ENCODE measurements at regions not wholly inside any gene's neighbourhood (a gene's known extent, or its start where the extent isn't known, plus 50 kb on each side); places are given as distances from the start of the nearest gene placed in this dataset.
"Not testable (repeated sequence)": the region's sequence is repeated elsewhere in the genome, so short reads cannot be mapped to it uniquely, and the experiment has no call there.

DNA sequence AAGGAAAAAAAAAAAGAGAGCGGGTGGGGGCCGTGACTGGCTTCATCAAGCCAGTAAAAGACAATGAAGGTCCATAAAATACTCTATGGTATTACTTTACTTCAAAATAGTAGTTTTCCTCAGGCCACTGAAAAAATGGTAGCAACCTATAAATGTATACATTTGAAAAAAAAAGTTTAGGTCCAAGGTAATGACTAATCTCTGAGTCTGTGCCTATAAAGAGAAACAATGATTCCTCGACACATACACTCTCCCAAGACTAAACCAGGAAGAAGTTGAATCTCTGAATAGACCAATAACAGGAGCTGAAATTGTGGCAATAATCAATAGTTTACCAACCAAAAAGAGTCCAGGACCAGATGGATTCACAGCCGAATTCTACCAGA lies 84.5 kb upstream of the SIRPG start:
- not testable (repeated sequence) for DNase-seq

DNA sequence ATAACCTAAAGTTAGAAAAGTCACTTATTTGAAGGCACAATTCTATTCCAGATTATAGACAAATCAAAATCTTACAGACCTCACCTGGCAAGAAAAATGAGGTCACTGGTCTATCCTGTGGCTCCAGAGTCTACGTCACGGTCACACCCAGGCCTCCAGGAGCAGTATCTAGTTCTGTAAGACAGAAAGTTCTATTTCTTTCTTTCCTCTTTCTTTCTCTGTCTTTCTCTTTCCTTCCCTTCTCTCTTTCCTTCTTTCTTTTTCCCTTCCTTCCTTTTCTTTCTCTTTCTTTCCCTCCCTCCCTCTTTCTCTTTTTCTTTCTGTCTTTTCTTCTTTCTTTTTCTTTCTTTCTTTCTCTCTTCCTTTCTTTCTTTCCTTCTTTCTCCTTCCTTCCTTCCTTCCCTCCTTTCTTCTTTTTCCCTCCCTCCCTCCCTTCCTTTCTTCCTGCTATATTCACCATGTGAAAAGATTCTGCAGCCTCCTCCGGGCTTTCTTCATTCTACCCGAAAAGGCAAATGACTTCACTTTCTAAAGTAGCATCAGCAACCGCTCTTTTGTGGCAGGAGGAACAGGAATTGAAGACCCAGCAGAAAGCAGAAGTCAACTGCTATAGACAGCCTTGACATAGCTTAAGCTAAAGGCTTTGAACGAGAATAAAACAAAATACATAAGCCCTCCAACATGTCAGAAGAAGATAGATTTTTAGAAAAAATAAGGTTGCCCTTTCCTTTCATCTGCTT lies 83.9 kb upstream of the SIRPG start:
- no peak for DNase-seq

DNA sequence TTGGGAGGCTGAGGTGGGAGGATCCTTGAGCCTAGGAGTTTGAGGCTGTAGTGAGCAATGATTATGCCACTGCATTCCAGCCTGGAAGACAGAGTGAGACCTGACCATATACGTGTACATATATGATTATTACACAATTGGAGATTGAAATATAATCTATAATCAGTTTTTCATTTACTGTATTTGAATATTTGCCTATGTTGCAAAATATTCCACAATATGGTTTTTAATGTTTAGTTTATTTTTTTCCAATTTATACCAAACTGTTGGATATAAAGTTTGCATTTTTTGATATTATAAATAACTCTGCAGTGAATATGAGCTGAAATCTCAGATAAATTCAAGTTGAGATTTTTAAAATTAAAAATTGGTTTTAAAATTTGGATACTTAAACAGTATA lies 79.6 kb upstream of the SIRPG start:
- no peak for DNase-seq

DNA sequence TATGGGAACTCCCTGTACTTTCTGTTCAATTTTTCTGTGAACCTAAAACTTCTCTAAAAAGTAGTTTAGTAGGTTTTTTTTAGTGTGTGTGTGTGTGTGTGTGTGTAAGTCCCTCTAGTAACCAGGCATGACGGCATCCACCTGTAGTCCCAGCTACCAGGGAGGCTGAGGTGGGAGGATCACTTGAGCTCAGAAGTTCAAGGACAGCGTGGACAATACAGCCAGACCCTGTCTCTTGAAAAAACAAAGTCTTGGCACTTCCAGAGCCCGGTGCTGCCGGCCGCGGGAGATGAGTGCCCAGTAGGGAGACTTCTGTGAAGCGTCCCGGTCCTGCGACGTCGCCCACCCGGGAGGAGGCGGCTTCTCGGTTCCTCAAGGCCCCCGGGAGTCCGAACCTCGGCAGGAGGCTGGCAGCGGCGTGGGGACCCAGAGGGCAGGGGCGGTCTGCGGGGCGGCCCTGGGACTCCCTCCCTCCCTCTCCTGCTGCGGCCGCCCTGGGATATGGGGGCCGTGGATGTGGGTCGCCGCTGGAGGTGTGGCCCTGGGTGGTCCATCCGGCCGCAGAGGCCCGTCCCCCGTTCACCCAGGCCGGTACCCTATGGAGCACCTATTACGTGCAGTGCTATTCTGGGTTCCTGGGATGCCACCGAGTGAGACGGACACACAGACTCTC lies 78.0 kb upstream of the SIRPG start:
- DNase-seq, result no peak

DNA sequence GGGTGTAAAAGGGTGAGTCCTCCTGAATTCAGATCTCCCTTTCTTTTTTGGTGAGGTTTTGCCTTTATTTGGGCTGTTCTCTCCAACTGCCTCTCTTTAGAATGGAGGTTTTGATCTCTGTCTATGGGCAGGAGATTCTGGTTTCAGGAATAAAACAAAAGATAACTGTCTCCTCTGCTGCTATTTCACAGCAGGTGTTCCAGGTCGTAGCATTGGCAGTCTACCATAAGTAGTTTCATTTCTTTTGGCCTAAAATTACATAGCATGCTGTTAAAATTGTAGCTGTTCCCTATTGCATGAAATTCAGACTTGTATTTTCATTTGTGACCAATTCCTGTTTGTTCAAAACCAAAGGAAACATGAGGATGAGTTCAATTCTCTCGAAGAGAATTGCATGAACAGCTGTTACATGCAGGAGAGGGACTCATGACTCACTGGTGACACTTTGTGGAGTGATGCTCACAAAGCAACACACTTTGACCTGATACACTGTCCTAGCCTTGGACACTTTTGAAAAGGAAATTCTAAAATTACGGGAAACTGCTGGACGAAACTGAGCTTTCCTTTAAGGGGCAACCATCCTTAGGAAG lies 76.8 kb upstream of the SIRPG start:
- DNase-seq, result no peak

DNA sequence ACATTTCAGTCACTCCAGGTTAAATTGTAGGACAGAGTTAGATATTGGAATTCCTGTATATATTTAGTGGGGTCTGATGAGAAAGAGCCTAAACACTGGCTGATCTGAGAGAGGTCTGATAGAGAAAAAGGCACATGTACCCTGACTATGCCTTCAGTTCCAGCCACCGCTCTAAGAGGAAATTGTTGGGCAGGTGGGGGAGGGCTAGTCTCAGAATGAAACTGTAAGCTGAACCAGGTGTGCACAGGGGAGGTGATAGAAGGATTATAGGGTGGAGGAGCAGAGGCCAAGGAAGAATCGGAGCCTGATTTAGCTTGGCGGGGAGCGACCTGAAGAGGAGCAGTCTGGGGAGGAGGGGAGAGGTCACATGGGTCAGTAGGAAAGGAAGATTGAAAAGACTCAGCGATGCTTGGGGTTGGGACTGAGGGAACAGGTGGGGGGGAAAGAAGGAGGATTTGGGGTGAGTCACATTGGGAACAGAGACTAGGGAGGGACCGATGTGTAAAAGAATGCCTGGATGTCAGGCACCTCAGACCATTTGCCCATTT lies 74.3 kb upstream of the SIRPG start:
- DNase-seq, result not testable (repeated sequence)

DNA sequence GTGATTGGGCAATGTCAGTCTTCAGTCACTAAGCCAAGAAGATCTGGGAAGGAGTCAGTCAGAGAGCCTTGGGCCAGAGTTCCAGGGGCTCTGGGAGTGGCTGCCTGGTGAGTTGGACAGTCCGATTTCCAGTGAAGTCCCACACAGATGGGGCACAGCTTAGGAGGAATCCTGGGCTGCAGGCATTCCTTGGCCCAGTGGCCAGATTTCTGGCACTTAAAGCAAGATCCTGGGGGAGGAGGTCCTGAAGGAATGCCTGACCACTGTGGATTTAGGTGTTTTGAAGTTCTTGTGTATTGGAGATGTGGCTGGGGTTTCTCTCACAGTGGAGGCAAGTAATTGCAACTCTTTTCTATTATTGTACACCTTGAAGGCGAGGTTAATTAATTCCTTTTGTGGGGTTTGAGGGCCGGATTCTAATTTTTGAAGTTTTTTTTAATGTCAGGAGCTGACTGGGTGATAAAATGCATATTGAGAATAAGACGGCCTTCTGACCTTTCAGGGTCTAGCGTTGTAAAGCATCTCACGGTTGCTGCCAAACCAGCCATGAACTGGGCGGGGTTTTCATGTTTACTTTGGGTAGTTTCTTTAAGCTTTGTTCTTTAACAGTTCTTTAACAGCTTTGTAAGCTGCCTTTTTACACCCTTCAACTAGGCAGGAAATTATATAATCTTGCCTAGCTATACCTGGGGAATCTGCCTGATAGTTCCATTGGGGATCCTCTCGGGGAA lies 73.6 kb upstream of the SIRPG start:
- DNase-seq, result not testable (repeated sequence)

DNA sequence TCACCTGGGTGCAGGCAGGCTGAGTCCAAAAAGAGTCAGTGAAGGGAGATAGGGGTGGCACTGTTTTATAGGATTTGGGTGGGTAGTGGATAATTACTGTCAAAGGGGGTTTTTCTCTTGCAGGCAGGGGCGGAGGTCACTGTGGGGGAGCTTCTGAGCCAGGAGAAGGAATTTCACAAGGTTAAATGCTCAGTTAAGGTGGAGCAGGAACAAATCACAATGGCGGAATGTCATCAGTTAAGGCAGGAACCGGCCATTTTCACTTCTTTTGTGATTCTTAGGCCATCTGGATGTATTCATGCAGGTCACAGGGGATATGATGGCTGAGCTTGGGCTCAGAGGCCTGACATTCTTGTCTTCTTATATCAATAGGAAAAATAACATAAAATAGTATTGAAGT lies 69.7 kb upstream of the SIRPG start:
- DNase-seq, result not testable (repeated sequence)

DNA sequence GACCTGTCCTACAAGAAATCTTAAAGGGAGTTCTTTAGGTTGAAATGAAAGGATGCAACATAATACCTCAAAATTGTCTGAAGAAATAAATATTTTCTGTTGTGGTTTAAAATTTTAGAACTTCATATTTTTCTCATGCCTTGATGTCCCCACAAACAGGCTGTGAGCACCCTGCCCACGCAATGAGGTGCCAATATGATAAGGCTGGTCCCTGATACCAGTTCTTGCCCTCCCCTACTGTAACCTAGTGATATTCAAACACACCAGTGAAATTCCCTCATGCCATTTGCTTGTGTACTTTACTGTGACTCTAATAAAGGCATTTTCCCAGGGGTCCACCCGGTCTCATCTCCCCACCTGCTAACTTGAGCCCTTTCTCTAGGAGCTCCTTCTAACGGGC lies 67.3 kb upstream of the SIRPG start:
- no peak for DNase-seq

DNA sequence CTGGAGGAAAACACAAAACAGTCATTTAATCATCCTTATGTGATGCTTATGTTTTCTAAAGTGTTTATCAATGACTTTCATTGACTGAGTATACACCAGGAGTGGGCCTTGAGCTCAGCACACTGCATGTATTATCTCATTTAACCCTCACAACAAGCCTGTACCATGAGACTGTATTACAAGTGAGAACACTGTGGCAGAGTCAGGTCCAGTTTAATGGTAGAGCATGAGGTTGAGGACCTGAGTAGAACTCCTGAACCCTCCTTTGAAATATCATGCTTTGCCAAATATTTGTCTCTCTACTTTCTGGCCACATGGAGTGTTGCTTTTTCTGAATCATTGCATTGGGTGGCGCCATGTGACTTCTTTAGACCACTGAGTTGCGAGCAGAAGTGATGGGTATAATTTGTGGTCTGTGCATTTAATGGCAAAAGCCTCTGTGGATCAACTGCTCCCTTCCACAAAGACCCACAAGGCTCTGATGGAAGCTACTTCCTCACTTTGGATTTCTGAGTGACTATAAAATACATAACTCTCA lies 65.0 kb upstream of the SIRPG start:
- DNase-seq, result no peak

DNA sequence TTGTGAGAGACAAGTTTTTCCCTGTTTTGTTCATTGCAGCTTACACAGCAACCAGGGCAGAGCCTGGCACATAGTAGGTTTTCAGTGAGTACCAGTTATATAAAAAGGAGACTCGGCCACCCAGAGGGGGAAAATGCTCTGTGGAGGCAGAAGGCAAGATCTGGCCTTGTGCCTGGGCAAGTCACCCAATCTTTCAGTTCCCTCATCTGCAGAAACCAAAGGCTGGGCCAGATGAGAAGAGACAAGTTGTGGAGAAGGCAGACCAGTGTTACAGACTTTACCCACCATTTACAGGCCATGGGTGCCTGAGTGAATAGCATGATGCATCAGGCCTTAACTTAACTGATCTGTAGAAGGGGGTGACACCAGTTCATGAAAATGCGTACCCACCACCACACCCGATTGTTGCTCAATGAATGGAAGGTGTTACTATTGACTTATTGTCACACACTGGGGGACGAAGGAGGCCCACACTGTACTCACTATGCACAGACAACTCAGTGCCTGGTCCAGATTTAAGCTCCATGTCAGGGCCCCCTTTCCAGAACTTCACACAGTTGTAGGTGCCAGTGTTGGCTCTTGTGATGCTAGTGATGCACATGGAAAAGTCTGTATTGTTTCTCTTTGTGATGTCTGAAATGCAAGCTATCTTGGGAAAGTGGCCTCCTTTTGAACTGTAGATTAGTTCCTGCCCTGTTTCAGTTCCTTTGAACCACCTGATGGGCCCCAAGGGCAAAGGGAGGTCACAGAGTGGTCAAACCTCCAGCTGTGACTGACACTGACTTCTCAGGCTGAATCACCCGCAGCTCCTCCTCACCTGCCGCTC lies 64.3 kb upstream of the SIRPG start:
- no peak for DNase-seq

DNA sequence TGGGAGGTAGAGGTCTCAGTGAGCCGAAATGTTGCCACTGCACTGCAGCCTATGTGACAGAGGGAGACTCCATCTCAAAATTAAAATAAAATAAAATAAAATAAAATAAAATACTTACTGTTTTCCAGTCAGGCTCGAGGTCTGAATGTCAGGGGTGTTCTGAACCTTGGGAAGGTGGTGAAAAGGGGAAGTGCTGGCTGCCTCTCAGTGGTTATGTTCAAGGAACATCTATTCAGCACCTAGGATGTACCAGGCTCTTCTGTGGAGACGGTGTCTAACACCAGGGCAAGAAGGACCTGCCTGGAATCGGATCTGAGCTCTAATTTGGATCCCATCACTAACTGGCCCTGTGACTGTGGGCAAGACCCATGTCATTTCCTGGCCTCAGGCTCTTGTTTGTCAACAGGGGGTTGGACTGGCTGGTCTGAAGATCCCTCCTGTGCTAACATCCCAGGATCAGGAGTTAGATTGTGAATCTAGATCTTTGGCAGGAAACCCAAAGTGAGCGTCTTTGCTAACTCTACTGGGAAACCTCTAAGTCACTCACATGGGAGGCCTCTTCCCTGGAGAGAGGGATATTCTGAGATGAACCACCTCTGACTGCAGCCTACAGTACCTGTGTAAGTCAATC lies 63.4 kb upstream of the SIRPG start:
- no peak for DNase-seq

DNA sequence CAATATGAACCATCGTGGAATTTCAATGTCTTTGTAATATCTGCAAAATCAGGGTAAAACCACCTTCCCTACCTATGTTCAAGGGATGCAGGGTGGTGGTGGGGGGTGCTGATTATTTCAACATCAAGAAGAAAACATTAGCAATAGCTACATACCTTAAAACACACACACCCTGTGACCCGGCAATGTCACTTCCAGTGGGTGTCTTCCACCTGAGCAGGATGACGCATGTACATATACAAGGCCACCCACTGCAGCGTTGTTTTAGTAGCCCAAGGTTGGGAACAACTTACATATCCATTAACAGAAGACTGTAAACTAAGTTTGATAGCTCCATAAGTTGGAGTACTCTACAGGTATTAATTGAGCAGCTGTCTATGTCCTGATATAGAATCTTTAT lies 62.6 kb upstream of the SIRPG start:
- no peak for DNase-seq

DNA sequence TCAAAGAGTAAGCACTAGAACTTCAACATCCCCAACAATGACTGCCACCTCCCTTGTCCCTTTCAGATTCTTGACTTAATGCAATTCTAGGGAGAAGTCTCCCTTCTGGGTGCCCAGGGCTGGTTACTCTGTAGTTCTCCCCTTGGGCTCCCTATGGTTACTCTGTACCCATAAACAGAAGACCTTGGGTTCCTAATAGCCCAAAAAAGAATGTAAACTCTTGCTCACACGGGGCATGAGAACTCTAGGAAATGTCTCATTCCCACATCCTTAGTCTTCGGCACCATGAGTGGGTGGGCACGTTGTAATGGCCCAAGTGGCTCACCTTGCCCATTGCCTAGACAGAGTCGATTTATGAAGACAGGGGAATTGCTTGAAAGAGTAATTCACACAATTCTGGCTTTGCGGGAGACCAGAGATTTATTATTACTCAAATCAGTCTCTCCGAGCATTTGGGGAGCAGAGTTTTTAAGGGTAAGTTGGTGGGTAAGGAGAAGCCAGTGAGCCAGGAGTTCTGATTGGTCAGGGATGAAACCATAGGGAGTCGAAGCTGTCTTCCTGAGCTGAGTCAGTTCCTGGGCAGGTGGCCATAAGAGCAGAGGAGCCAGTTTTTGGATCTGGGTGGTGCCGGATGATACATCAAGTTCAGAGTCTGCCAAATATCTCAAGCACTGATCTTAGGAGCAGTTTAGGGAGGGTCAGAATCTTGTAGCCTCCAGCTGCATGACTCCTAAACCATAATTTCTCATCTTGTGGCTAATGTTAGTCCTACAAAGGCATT lies 61.2 kb upstream of the SIRPG start:
- DNase-seq, result no peak

DNA sequence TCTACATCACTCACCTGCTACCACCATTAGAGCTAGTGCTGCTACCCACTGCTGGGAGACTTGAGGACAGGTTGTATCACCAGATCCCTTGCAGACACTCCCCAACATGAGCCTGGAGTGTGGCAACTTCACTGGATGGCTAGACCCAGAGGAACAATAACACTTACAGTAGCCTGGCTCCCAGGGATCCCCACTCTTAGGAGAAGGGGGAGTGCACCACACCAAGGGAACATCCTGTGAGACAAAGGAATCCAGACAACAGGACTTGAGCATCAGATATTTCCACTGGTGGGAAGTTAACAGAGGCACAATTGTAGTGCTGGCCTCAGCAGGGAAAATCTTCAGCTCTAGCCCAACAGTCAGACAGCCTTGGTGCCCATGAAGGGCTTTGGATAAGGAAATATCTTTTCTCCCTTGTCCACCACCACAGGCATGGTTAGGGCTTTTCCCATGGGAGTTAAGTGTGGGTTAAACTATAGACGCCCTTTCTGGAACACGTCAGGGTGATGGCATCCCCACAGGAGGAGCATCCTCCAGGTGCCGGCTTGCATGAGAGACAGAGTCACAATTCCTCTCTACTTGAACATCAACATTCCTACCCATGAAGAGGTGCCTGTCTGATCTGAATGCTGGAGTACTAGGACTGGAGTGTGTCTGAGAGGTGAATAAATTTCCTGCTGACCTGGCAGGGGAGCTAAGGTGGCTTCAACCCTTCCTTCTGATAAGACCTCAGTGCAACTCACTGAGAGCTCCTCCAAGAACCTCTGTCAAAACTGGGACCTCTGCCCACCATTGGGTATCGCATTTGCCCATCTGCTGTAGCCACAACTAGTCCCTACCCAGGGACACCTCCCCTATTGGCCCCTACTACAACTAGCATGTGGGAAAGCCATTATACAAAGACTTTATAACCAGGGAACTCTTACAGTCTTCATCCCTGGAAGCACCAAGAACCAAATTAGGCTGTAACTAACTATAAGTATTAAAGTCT lies 55.4 kb upstream of the SIRPG start:
- DNase-seq, result no peak

DNA sequence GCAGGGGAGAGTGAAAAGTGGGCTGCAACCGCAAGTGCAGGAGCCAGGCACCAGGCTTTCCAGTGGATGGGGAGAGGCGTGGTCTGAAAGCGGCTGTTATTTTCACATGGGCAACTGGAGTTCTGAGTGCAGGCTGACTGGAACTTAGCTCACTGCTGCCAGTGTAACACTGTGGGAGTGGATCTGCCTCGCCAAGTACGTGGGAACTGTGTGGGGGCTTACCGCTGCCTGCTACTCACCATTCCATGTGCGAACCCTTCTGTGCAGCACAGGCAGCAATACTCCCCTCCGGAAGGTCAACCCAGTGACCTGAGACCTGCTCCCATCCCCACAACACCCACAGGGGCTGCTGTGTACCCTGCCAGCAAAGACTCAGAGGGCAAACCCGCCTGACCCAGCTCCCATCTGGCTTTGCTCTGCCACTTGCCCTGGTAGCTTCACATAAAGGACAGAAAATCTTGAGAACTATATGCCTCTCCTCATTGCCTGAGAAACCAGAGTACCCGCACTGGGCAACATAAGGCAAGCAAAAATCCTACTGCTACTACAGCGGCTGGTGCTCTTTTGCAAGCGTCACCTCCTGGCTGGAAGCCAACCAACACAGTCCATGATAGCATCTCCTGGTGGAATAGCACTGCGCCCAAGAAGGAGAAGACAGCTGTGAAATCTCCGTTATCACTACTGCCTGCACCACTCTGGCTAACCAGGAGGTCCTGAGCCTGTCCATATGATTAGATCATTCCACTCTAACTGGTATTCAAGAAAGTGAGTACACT lies 54.4 kb upstream of the SIRPG start:
- no peak for DNase-seq

DNA sequence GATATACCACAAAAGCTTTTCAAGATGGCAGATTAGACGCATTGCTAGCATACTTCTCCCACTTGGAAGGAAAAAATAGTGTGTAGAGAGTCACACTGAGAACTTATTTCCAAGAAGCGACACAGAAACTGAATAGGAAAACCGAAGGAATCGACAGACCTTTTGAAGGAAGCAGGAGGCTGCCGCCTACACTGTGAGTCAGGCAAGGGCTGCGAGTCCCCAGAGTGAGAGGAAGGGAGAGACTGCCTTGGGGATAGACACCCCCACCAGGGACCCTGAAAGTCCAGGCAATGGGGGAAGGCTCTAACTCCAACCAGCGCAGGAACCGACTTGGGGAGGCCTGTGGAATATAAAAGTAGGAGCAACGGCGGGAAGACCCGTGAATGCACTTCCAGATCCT lies 53.7 kb upstream of the SIRPG start:
- DNase-seq, result no peak

DNA sequence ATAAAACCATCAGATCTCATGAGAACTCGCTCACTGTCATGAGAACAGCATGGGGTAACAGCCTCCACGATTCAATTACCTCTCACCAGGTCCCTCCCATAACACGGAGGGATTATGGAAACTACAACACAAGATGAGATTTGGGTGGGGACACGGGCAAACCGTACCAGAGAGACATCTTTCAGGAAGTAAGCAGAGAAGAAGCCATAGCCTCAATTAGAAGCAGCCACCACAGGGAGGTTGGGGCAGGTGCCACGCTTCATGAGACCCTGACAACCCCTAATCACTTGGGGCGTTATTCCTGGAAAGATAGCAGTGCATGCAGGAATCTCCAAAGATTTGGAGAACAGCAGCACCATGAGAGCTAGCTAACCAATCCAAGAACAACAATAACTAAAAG lies 52.9 kb upstream of the SIRPG start:
- no peak for DNase-seq

Data from activated CD8-positive, alpha-beta memory T cell treated with anti-CD3 and anti-CD28 coated beads, Interleukin-2, amount 50 U/mL, for 48 hours (primary cell).